GM23338 (cell line): ENCODE measurements at regions not wholly inside any gene's neighbourhood (a gene's known extent, or its start where the extent isn't known, plus 50 kb on each side); places are given as distances from the start of the nearest gene placed in this dataset.

ENCODE experiments used
- ATAC-seq: fragments of 200-7000 bp; cut with Tn5 transposase; 3 replicates; pipeline ENCODE4 v1.9.1; 2020
- DNase-seq: peaks from one replicate; pipeline ENCODE4 v3.0.0-alpha.2; 2015; ENCODE audit warnings: low spot score
- H2AFZ ChIP-seq: fragments of 200-600 bp; sonication (generic); 2 replicates; pipeline ENCODE4 v1.8.0; 2016; ENCODE audit warnings: antibody characterized with exemption, mild to moderate bottlenecking, moderate library complexity
- H3F3A ChIP-seq: fragments of 200-600 bp; sonication (generic); replicated peaks from 2 replicates; pipeline ENCODE4 v1.8.0; 2017; ENCODE audit warnings: antibody characterized with exemption, mixed run types, low read depth
- H3K27ac ChIP-seq: fragments of 200-600 bp; sonication (generic); 2 replicates; pipeline ENCODE4 v1.6.1; 2016; ENCODE audit warnings: low read depth
- H3K27me3 ChIP-seq: fragments of 200-600 bp; sonication (generic); 2 replicates; pipeline ENCODE4 v1.8.0; 2016; ENCODE audit warnings: mild to moderate bottlenecking, mixed run types, moderate library complexity; ENCODE audit not compliant: insufficient read depth
- H3K36me3 ChIP-seq: fragments of 200-600 bp; sonication (generic); 2 replicates; pipeline ENCODE4 v1.8.0; 2016; ENCODE audit warnings: mild to moderate bottlenecking; ENCODE audit not compliant: insufficient read depth
- H3K4me1 ChIP-seq: fragments of 200-600 bp; sonication (generic); 2 replicates; pipeline ENCODE4 v1.8.0; 2016; ENCODE audit warnings: mild to moderate bottlenecking, moderate library complexity; ENCODE audit not compliant: insufficient read depth
- H3K4me2 ChIP-seq: fragments of 200-600 bp; sonication (generic); 2 replicates; pipeline ENCODE4 v1.7.1; 2017; ENCODE audit warnings: mixed run types
- H3K4me3 ChIP-seq: fragments of 200-600 bp; sonication (generic); 2 replicates; pipeline ENCODE4 v1.6.1; 2016; ENCODE audit warnings: mixed run types
- H3K79me2 ChIP-seq: fragments of 200-600 bp; sonication (generic); replicated peaks from 2 replicates; pipeline ENCODE4 v1.8.0; 2017; ENCODE audit warnings: mild to moderate bottlenecking; ENCODE audit not compliant: insufficient read depth
- H3K9me2 ChIP-seq: fragments of 200-600 bp; sonication (generic); 2 replicates; pipeline ENCODE4 v1.8.0; 2017; ENCODE audit not compliant: insufficient read depth
- H4K20me1 ChIP-seq: fragments of 200-600 bp; sonication (generic); replicated peaks from 2 replicates; pipeline ENCODE4 v1.8.0; 2017; ENCODE audit warnings: mild to moderate bottlenecking; ENCODE audit not compliant: insufficient read depth
- H3K27ac Mint-ChIP-seq: 2 replicates; pipeline ENCODE4 v1.8.0; 2020; ENCODE audit warnings: inconsistent platforms, mild to moderate bottlenecking, moderate library complexity, mixed read lengths
- H3K27me3 Mint-ChIP-seq: 3 replicates; pipeline ENCODE4 v1.8.0; 2022; ENCODE audit warnings: low read depth, mild to moderate bottlenecking, moderate library complexity, mixed read lengths, inconsistent platforms; ENCODE audit not compliant: insufficient read depth, poor library complexity
- H3K36me3 Mint-ChIP-seq: 3 replicates; pipeline ENCODE4 v1.8.0; 2021; ENCODE audit warnings: low read depth, mild to moderate bottlenecking, inconsistent platforms, moderate library complexity, mixed read lengths
- H3K4me1 Mint-ChIP-seq: 3 replicates; pipeline ENCODE4 v1.8.0; 2020; ENCODE audit warnings: mild to moderate bottlenecking, inconsistent platforms, mixed read lengths
- H3K4me3 Mint-ChIP-seq: 3 replicates; pipeline ENCODE4 v1.8.0; 2021; ENCODE audit warnings: moderate library complexity, mild to moderate bottlenecking, inconsistent platforms, mixed read lengths
- H3K9me3 Mint-ChIP-seq: 3 replicates; pipeline ENCODE4 v1.8.0; 2020; ENCODE audit warnings: moderate library complexity, mild to moderate bottlenecking, inconsistent platforms, mixed read lengths
- CREB1 ChIP-seq: fragments of 250-450 bp; sonication (Bioruptor Pico); IDR thresholded peaks from 2 replicates; pipeline ENCODE4 v1.5.0; 2020; ENCODE audit warnings: low read depth, mild to moderate bottlenecking, moderate library complexity
- ETS1 ChIP-seq: IDR thresholded peaks from 2 replicates; pipeline ENCODE4 v1.6.1; 2016; ENCODE audit warnings: antibody characterized with exemption
- EZH2 ChIP-seq: fragments of 200-600 bp; sonication (generic); IDR thresholded peaks from one replicate; pipeline ENCODE4 v1.8.0; 2017; ENCODE audit warnings: antibody characterized with exemption, mild to moderate bottlenecking, low read depth; ENCODE audit not compliant: unreplicated experiment
- EZH2phosphoT487 ChIP-seq: fragments of 200-600 bp; sonication (generic); IDR thresholded peaks from one replicate; pipeline ENCODE4 v1.8.1; 2018; ENCODE audit warnings: antibody characterized with exemption; ENCODE audit not compliant: unreplicated experiment
- JUNB ChIP-seq: IDR thresholded peaks from one replicate; pipeline ENCODE4 v1.6.1; 2016; ENCODE audit warnings: antibody characterized with exemption; ENCODE audit not compliant: unreplicated experiment
- POLR2AphosphoS5 ChIP-seq: IDR thresholded peaks from 2 replicates; pipeline ENCODE4 v1.6.1; 2016; ENCODE audit warnings: antibody characterized with exemption, low read depth
- REST ChIP-seq: IDR thresholded peaks from one replicate; pipeline ENCODE4 v1.6.1; 2018; ENCODE audit warnings: antibody characterized with exemption; ENCODE audit not compliant: unreplicated experiment
- ZNF114 ChIP-seq: fragments of 250-450 bp; sonication (Bioruptor Pico); IDR thresholded peaks from 2 replicates; pipeline ENCODE4 v1.5.0; 2020; ENCODE audit warnings: mild to moderate bottlenecking, moderate library complexity
- ZNF331 ChIP-seq: fragments of 250-450 bp; sonication (Bioruptor Pico); IDR thresholded peaks from 2 replicates; pipeline ENCODE4 v1.5.0; 2020; ENCODE audit warnings: low read depth, mild to moderate bottlenecking, moderate library complexity

- H3K9me3 Mint-ChIP-seq = peaks cover 2% of the 10 kb centered on the region; the same call in 1 of the 3 replicates
- Histone ChIP-seq H3K27me3 (no peaks in the 10 kb centered on the region), H3K4me2 (no peak overlapping the region), H4K20me1 (no peaks in the 10 kb centered on the region), H2AFZ (no peak overlapping the region), H3K4me3 (no peak overlapping the region), H3K36me3 (no peaks in the 10 kb centered on the region), H3K79me2 (no peaks in the 10 kb centered on the region), H3K4me1 (no peaks in the 10 kb centered on the region), H3K27ac (no peak overlapping the region), H3F3A (no peaks in the 10 kb centered on the region), H3K9me2 (no peaks in the 10 kb centered on the region; the same call in 1 of the 2 replicates)
- peaks cover 3% of the 10 kb centered on the region for H3K27me3 Mint-ChIP-seq
- H3K27ac Mint-ChIP-seq = no peak overlapping the region
- no peaks in the 10 kb centered on the region; the same call in 2 of the 3 replicates for H3K36me3 Mint-ChIP-seq
- ATAC-seq = no peak
- TF ChIP-seq REST (no peak), EZH2 (no peak), ZNF331 (CRISPR knock-in tag) (no peak), EZH2phosphoT487 (no peak), ZNF114 (CRISPR knock-in tag) (no peak), ETS1 (no peak), POLR2AphosphoS5 (no peak), CREB1 (CRISPR knock-in tag) (no peak), JUNB (no peak)
- peaks cover 11% of the 10 kb centered on the region for H3K4me1 Mint-ChIP-seq
- no peak overlapping the region for H3K4me3 Mint-ChIP-seq
- no peak for DNase-seq
Observed at GRCh38 chr10:118842843-118843624, 88.3 kb upstream of the CACUL1 start.

DNA sequence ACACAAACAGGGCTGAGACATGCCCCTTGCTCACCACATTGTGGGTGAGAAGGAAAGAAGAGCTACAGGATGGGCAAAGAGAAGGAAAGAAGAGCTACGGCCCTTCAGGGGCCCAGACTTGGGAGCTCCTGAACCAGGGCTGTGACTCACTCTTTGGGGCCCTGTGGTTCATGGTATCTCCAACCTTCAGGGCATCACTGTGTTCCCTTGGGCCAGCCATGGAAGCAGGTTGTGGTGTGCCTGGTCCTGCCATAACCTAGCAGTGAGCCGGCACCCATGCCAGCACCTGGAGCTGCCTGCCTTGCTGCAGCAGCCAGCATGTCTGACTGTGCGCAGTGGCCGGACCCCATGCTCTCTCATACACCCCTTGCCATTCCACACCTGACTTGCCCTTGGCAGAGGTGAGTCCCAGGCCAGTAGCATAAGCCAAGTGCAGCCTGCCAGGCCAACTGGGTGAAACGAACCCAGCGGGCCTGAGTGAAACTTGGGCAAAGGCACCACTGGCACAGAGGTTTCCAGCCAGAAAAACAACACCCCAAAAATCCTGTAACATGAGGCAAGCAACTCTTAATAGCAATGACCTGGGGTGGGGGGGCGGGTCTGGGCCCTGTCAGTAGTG lies 89.0 kb upstream of the CACUL1 start:
- H4K20me1 ChIP-seq = no peaks in the 10 kb centered on the region
- no peak overlapping the region for H2AFZ ChIP-seq
- no peaks in the 10 kb centered on the region for H3K79me2 ChIP-seq
- H3K9me3 Mint-ChIP-seq = peaks cover 2% of the 10 kb centered on the region; the same call in 1 of the 3 replicates
- no peak overlapping the region for H3K27ac Mint-ChIP-seq
- peaks cover 3% of the 10 kb centered on the region for H3K27me3 Mint-ChIP-seq
- no peaks in the 10 kb centered on the region; the same call in 2 of the 3 replicates for H3K36me3 Mint-ChIP-seq
- peaks cover 11% of the 10 kb centered on the region for H3K4me1 Mint-ChIP-seq
- H3K9me2 ChIP-seq = no peaks in the 10 kb centered on the region; the same call in 1 of the 2 replicates
- H3K4me1 ChIP-seq = no peaks in the 10 kb centered on the region
- H3F3A ChIP-seq = no peaks in the 10 kb centered on the region
- H3K4me3 Mint-ChIP-seq = no peak overlapping the region
- ATAC-seq (no peak), DNase-seq (no peak)
- H3K4me2 ChIP-seq = no peak overlapping the region
- no peaks in the 10 kb centered on the region for H3K27me3 ChIP-seq
- H3K36me3 ChIP-seq = no peaks in the 10 kb centered on the region
- no peak for TF ChIP-seq JUNB
- no peak overlapping the region for H3K4me3 ChIP-seq
- no peak overlapping the region for H3K27ac ChIP-seq
